Stimulated activated CD4-positive, alpha-beta T cell treated with anti-CD3 and anti-CD28 coated beads, Interleukin-1b, Interleukin-23, amount 100 ng/mL, for 4 hours (primary cell): ENCODE measurements at regions not wholly inside any gene's neighbourhood (a gene's known extent, or its start where the extent isn't known, plus 50 kb on each side); places are given as distances from the start of the nearest gene placed in this dataset.
"Not testable (repeated sequence)": the region's sequence is repeated elsewhere in the genome, so short reads cannot be mapped to it uniquely, and the experiment has no call there.

Experiments
- DNase-seq, 2 donors: peaks; one replicate each; pipeline ENCODE4 v3.0.0-alpha.2; 2020; ENCODE audit warnings: low read depth in 2 of 2

- no peak for DNase-seq
Measured at GRCh38 chr21:35504277-35504676, 455.2 kb upstream of the RUNX1 start.

GRCh38 chr21:35503671-35504070 lies 454.6 kb upstream of the RUNX1 start:
- DNase-seq, result no peak

- DNase-seq, result no peak
Measured at GRCh38 chr21:35502821-35503220, 453.7 kb upstream of the RUNX1 start.

GRCh38 chr21:35497522-35497921 lies 448.4 kb upstream of the RUNX1 start:
- not testable (repeated sequence) for DNase-seq

- DNase-seq, result no peak
Measured at GRCh38 chr21:35491920-35492678, 443.0 kb upstream of the RUNX1 start.

- DNase-seq, result no peak
Measured at GRCh38 chr21:35491114-35491513, 442.0 kb upstream of the RUNX1 start.

GRCh38 chr21:35489389-35489980 lies 440.4 kb upstream of the RUNX1 start:
- no peak for DNase-seq

GRCh38 chr21:35488946-35489345 lies 439.8 kb upstream of the RUNX1 start:
- DNase-seq, result no peak

GRCh38 chr21:35485364-35485763 lies 436.3 kb upstream of the RUNX1 start:
- DNase-seq, result no peak

GRCh38 chr21:35484851-35485250 lies 435.7 kb upstream of the RUNX1 start:
- DNase-seq, result no peak

- DNase-seq, result no peak
Measured at GRCh38 chr21:35484032-35484431, 434.9 kb upstream of the RUNX1 start.

GRCh38 chr21:35482933-35483662 lies 434.0 kb upstream of the RUNX1 start:
- no peak for DNase-seq

- no peak for DNase-seq
Measured at GRCh38 chr21:35482096-35482495, 433.0 kb upstream of the RUNX1 start.

GRCh38 chr21:35481005-35481404 lies 431.9 kb upstream of the RUNX1 start:
- no peak for DNase-seq

GRCh38 chr21:35479529-35479928 lies 430.4 kb upstream of the RUNX1 start:
- no peak for DNase-seq

GRCh38 chr21:35479065-35479448 lies 430.0 kb upstream of the RUNX1 start:
- no peak for DNase-seq

GRCh38 chr21:35478161-35479064 lies 429.3 kb upstream of the RUNX1 start:
- DNase-seq, result no peak

GRCh38 chr21:35477622-35478021 lies 428.5 kb upstream of the RUNX1 start:
- no peak for DNase-seq

GRCh38 chr21:35476621-35477395 lies 427.7 kb upstream of the RUNX1 start:
- no peak for DNase-seq

GRCh38 chr21:35475762-35476161 lies 426.7 kb upstream of the RUNX1 start:
- no peak for DNase-seq

- DNase-seq, result no peak
Measured at GRCh38 chr21:35475009-35475408, 425.9 kb upstream of the RUNX1 start.
